ENCODE measurements at regions not wholly inside any gene's neighbourhood (a gene's known extent, or its start where the extent isn't known, plus 50 kb on each side); places are given as distances from the start of the nearest gene placed in this dataset.

DNA sequence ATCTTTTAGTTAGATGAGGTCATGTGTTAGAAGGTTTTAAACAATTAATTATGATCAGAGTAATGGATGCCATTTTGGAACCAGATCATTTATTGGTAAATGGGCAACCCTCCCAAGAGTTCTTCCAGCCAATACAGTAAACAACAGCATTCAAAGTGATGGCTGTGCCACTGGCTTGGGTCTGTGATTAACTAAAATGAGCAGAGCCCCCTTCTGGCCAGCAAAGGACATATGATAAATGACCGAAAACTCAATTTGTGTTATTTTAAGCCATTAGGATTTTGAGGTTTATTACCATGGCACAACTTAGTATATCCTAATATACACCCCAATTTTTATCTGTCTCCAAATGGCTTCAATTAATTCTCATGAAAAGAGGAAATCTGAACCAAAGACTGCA, 90.8 kb upstream of the NPFFR2 start:
- Mint-ChIP-seq H3K36me3 (ENCODE audit: low read depth) (peaks cover 49% of the 10 kb centered on the region), H3K4me1 (peaks cover 6% of the 10 kb centered on the region), H3K4me3 (no peak overlapping the region), H3K27me3 (ENCODE audit: insufficient read depth, low read depth, poor library complexity) (peaks cover 5% of the 10 kb centered on the region), H3K9me3 (peaks cover 35% of the 10 kb centered on the region), H3K27ac (0 out of 2 replicates have a peak overlapping the region, but pooled peaks have one; percentile 56)
- DNase-seq (ENCODE audit: low spot score), result peak; percentile 76
- Histone ChIP-seq H3K4me2 (no peak overlapping the region), H3K27me3 (ENCODE audit: insufficient read depth) (no peaks in the 10 kb centered on the region), H4K20me1 (replicated peaks; ENCODE audit: insufficient read depth) (no peaks in the 10 kb centered on the region), H3F3A (replicated peaks; ENCODE audit: low read depth) (no peaks in the 10 kb centered on the region), H2AFZ (no peak overlapping the region), H3K4me3 (no peak overlapping the region), H3K27ac (ENCODE audit: low read depth) (no peak overlapping the region), H3K9me2 (ENCODE audit: insufficient read depth) (no peaks in the 10 kb centered on the region; the same call in 1 of the 2 replicates), H3K79me2 (replicated peaks; ENCODE audit: insufficient read depth) (no peaks in the 10 kb centered on the region), H3K36me3 (ENCODE audit: insufficient read depth) (peaks cover 4% of the 10 kb centered on the region), H3K4me1 (ENCODE audit: insufficient read depth) (peaks cover 10% of the 10 kb centered on the region; the same call in 1 of the 2 replicates)
- ATAC-seq, result peak; percentile 63
- TF ChIP-seq, protein P1, sequence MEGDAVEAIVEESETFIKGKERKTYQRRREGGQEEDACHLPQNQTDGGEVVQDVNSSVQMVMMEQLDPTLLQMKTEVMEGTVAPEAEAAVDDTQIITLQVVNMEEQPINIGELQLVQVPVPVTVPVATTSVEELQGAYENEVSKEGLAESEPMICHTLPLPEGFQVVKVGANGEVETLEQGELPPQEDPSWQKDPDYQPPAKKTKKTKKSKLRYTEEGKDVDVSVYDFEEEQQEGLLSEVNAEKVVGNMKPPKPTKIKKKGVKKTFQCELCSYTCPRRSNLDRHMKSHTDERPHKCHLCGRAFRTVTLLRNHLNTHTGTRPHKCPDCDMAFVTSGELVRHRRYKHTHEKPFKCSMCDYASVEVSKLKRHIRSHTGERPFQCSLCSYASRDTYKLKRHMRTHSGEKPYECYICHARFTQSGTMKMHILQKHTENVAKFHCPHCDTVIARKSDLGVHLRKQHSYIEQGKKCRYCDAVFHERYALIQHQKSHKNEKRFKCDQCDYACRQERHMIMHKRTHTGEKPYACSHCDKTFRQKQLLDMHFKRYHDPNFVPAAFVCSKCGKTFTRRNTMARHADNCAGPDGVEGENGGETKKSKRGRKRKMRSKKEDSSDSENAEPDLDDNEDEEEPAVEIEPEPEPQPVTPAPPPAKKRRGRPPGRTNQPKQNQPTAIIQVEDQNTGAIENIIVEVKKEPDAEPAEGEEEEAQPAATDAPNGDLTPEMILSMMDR (conservative IDR thresholded peaks at IDR 0.05; ENCODE audit: low read depth in 2 of 2), result peak; percentile 70 to 77
- TF ChIP-seq POLR2AphosphoS5 (IDR thresholded peaks at IDR 0.05; ENCODE audit: low read depth), result no peak

DNA sequence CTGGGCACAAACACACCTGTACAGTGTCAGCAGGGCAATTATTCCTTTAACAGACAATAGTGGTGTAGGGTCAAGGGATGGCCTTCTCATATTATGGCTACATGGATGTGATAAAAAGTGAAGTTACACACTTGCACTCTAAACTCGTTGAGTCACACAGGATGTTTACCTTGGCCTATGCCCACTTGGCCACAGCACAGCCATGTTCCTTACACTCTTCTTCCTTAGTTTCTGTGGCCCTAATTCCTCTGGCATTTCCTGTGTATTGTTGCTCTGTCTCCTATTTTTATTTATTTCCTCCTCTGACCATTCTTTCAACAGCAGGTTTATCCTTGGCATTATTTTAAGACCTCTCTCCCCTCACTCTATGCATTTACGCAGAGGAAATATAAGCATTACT, 86.8 kb upstream of the NPFFR2 start:
- Mint-ChIP-seq H3K27me3 (ENCODE audit: insufficient read depth, low read depth, poor library complexity) (peaks cover 4% of the 10 kb centered on the region), H3K9me3 (peaks cover 75% of the 10 kb centered on the region), H3K27ac (no peak overlapping the region), H3K36me3 (ENCODE audit: low read depth) (peaks cover 83% of the 10 kb centered on the region), H3K4me3 (no peak overlapping the region), H3K4me1 (peaks cover 6% of the 10 kb centered on the region)
- H3K4me3 ChIP-seq, result no peak overlapping the region
- peaks cover 28% of the 10 kb centered on the region for H3K36me3 ChIP-seq (ENCODE audit: insufficient read depth)
- H3K79me2 ChIP-seq (replicated peaks; ENCODE audit: insufficient read depth), result no peaks in the 10 kb centered on the region
- peaks cover 3% of the 10 kb centered on the region; the same call in 1 of the 2 replicates for H3K9me2 ChIP-seq (ENCODE audit: insufficient read depth)
- no peaks in the 10 kb centered on the region for H3K27me3 ChIP-seq (ENCODE audit: insufficient read depth)
- H3F3A ChIP-seq (replicated peaks; ENCODE audit: low read depth), result no peaks in the 10 kb centered on the region
- no peak overlapping the region for H3K4me2 ChIP-seq
- TF ChIP-seq CREB1 (CRISPR knock-in tag; IDR thresholded peaks at IDR 0.05; ENCODE audit: low read depth) (no peak), JUNB (IDR thresholded peaks at IDR 0.05; ENCODE audit: unreplicated experiment) (no peak), ZNF331 (CRISPR knock-in tag; IDR thresholded peaks at IDR 0.05; ENCODE audit: low read depth) (no peak)
- ATAC-seq, result no peak
- H3K27ac ChIP-seq (ENCODE audit: low read depth), result no peak overlapping the region
- H3K4me1 ChIP-seq (ENCODE audit: insufficient read depth), result peaks cover 9% of the 10 kb centered on the region; the same call in 1 of the 2 replicates
- DNase-seq (ENCODE audit: low spot score), result peak; percentile 49
- no peaks in the 10 kb centered on the region for H4K20me1 ChIP-seq (replicated peaks; ENCODE audit: insufficient read depth)
- no peak overlapping the region for H2AFZ ChIP-seq

GRCh38 chr4:71945791-71946190, 86.0 kb upstream of the NPFFR2 start:
- H3K36me3 Mint-ChIP-seq (ENCODE audit: low read depth), result peaks cover 89% of the 10 kb centered on the region
- peaks cover 28% of the 10 kb centered on the region for H3K36me3 ChIP-seq (ENCODE audit: insufficient read depth)
- H3F3A ChIP-seq (replicated peaks; ENCODE audit: low read depth), result no peaks in the 10 kb centered on the region
- H3K79me2 ChIP-seq (replicated peaks; ENCODE audit: insufficient read depth), result no peaks in the 10 kb centered on the region
- H3K27me3 ChIP-seq (ENCODE audit: insufficient read depth), result no peaks in the 10 kb centered on the region
- no peak for ATAC-seq
- peaks cover 6% of the 10 kb centered on the region for H3K4me1 Mint-ChIP-seq
- H3K27ac Mint-ChIP-seq, result no peak overlapping the region
- H3K27me3 Mint-ChIP-seq (ENCODE audit: insufficient read depth, low read depth, poor library complexity), result peaks cover 4% of the 10 kb centered on the region
- no peaks in the 10 kb centered on the region for H4K20me1 ChIP-seq (replicated peaks; ENCODE audit: insufficient read depth)
- H2AFZ ChIP-seq, result no peak overlapping the region
- no peak overlapping the region for H3K4me3 Mint-ChIP-seq
- no peak overlapping the region for H3K4me3 ChIP-seq
- H3K4me1 ChIP-seq (ENCODE audit: insufficient read depth), result peaks cover 5% of the 10 kb centered on the region; the same call in 1 of the 2 replicates
- no peak overlapping the region for H3K4me2 ChIP-seq
- H3K27ac ChIP-seq (ENCODE audit: low read depth), result no peak overlapping the region
- peaks cover 81% of the 10 kb centered on the region for H3K9me3 Mint-ChIP-seq
- H3K9me2 ChIP-seq (ENCODE audit: insufficient read depth), result peaks cover 3% of the 10 kb centered on the region; the same call in 1 of the 2 replicates
- DNase-seq (ENCODE audit: low spot score), result no peak
- no peak for TF ChIP-seq ZNF462 (CRISPR knock-in tag; IDR thresholded peaks at IDR 0.05)
- no peak for TF ChIP-seq ZNF114 (CRISPR knock-in tag; IDR thresholded peaks at IDR 0.05)
- TF ChIP-seq EZH2 (IDR thresholded peaks at IDR 0.05; ENCODE audit: low read depth, unreplicated experiment), result no peak
- no peak for TF ChIP-seq STAT1 (IDR thresholded peaks at IDR 0.05; ENCODE audit: unreplicated experiment)

Measured in GM23338 (cell line).